Uterus (tissue), 3 donors: ENCODE measurements at regions not wholly inside any gene's neighbourhood (a gene's known extent, or its start where the extent isn't known, plus 50 kb on each side); places are given as distances from the start of the nearest gene placed in this dataset.

Experiments
- DNase-seq, 2 donors: peaks; one replicate each; pipeline ENCODE4 v3.0.0-alpha.2; 2019 to 2020
- H3K27ac ChIP-seq, 2 donors: fragments of 200-600 bp; sonication (generic); 1 replicate in 1 of 2; 2 replicates in 1 of 2; pipeline ENCODE4 v1.5.1; 2016 to 2018
- H3K27me3 ChIP-seq, 2 donors: fragments of 200-600 bp; sonication (generic); one replicate each; pipeline ENCODE4 v1.5.1; 2018 to 2019; ENCODE audit warnings: control low read depth in 1 of 2
- H3K36me3 ChIP-seq, 2 donors: fragments of 200-600 bp; sonication (generic); one replicate each; pipeline ENCODE4 v1.5.1; 2019; ENCODE audit warnings: control low read depth in 1 of 2
- H3K4me1 ChIP-seq, 2 donors: fragments of 200-600 bp; sonication (generic); one replicate each; pipeline ENCODE4 v1.5.1; 2018 to 2019; ENCODE audit warnings: control low read depth in 1 of 2
- H3K4me3 ChIP-seq, 2 donors: fragments of 200-600 bp; sonication (generic); 1 replicate in 1 of 2; 2 replicates in 1 of 2; pipeline ENCODE4 v1.5.1; 2018 to 2019; ENCODE audit warnings: mild to moderate bottlenecking in 1 of 2
- H3K9me3 ChIP-seq, 2 donors: fragments of 200-600 bp; sonication (generic); one replicate each; pipeline ENCODE4 v1.5.1; 2019; ENCODE audit warnings: control low read depth in 1 of 2
- CTCF ChIP-seq, 4 experiments: fragments of 200-600 bp in 2 of 4; fragments of 450-650 bp in 2 of 4; sonication (generic) in 2 of 4; IDR thresholded peaks; one replicate each; pipeline ENCODE4 v1.5.1; 2016 to 2019; ENCODE audit warnings: antibody characterized with exemption in 4 of 4, mild to moderate bottlenecking in 2 of 4, moderate library complexity in 1 of 4
- POLR2A ChIP-seq, 2 donors: fragments of 450-650 bp; IDR thresholded peaks; one replicate each; pipeline ENCODE4 v1.6.1; 2016; ENCODE audit warnings: antibody characterized with exemption in 2 of 2, mild to moderate bottlenecking in 1 of 2, moderate library complexity in 1 of 2
- intact Hi-C: fragments of 100-400 bp; cut with DNase I; formaldehyde crosslinking; loops from one replicate; pipeline ENCODE4 v1.15.1; 2023; ENCODE audit warnings: low total_unique reads
- donor health status: DM: yes; HTN: yes; CAD: no.

GRCh38 chr1:194990483-194990882, 1617.8 kb downstream of the KCNT2 start:
- no peaks in the 10 kb centered on the region for H3K36me3 ChIP-seq
- H3K4me1 ChIP-seq = no peaks in the 10 kb centered on the region
- intact Hi-C loops = no loop called here
- no peak overlapping the region for H3K27ac ChIP-seq
- no peaks in the 10 kb centered on the region for H3K27me3 ChIP-seq
- TF ChIP-seq POLR2A (IDR thresholded peaks at IDR 0.05) (no peak), CTCF (IDR thresholded peaks at IDR 0.05) (no peak)
- H3K9me3 ChIP-seq = no peaks in the 10 kb centered on the region
- H3K4me3 ChIP-seq = no peak overlapping the region
- DNase-seq = no peak

- Histone ChIP-seq H3K9me3 (no peaks in the 10 kb centered on the region), H3K27me3 (no peaks in the 10 kb centered on the region), H3K36me3 (no peaks in the 10 kb centered on the region), H3K4me1 (no peaks in the 10 kb centered on the region), H3K4me3 (no peak overlapping the region), H3K27ac (no peak overlapping the region)
- intact Hi-C loops = no loop called here
- no peak for DNase-seq
- TF ChIP-seq POLR2A (IDR thresholded peaks at IDR 0.05) = no peak
- TF ChIP-seq CTCF (IDR thresholded peaks at IDR 0.05) = no peak
These were observed 1632.3 kb downstream of the KCNT2 start for GRCh38 chr1:194975913-194976312.

GRCh38 chr1:194968916-194969315, 1639.3 kb downstream of the KCNT2 start:
- no peaks in the 10 kb centered on the region for H3K27me3 ChIP-seq
- intact Hi-C loops = no loop called here
- no peak overlapping the region for H3K27ac ChIP-seq
- TF ChIP-seq CTCF (IDR thresholded peaks at IDR 0.05) (no peak), POLR2A (IDR thresholded peaks at IDR 0.05) (no peak)
- no peaks in the 10 kb centered on the region for H3K4me1 ChIP-seq
- DNase-seq = no peak
- H3K36me3 ChIP-seq = no peaks in the 10 kb centered on the region
- no peaks in the 10 kb centered on the region for H3K9me3 ChIP-seq
- H3K4me3 ChIP-seq = no peak overlapping the region

GRCh38 chr1:194959795-194960194, 1648.4 kb downstream of the KCNT2 start:
- H3K36me3 ChIP-seq = no peaks in the 10 kb centered on the region
- no peak overlapping the region for H3K4me3 ChIP-seq
- no peaks in the 10 kb centered on the region for H3K9me3 ChIP-seq
- no peaks in the 10 kb centered on the region for H3K27me3 ChIP-seq
- intact Hi-C loops = no loop called here
- H3K4me1 ChIP-seq = no peaks in the 10 kb centered on the region
- TF ChIP-seq POLR2A (IDR thresholded peaks at IDR 0.05) (no peak), CTCF (IDR thresholded peaks at IDR 0.05) (no peak)
- DNase-seq = no peak
- H3K27ac ChIP-seq = no peak overlapping the region

GRCh38 chr1:194952171-194952570, 1656.1 kb downstream of the KCNT2 start:
- H3K9me3 ChIP-seq = no peaks in the 10 kb centered on the region
- H3K4me3 ChIP-seq = no peak overlapping the region
- no peaks in the 10 kb centered on the region for H3K36me3 ChIP-seq
- no peaks in the 10 kb centered on the region for H3K27me3 ChIP-seq
- TF ChIP-seq CTCF (IDR thresholded peaks at IDR 0.05) (no peak), POLR2A (IDR thresholded peaks at IDR 0.05) (no peak)
- H3K27ac ChIP-seq = no peak overlapping the region
- DNase-seq = no peak
- intact Hi-C loops = no loop called here
- H3K4me1 ChIP-seq = no peaks in the 10 kb centered on the region
